ENCODE measurements at regions not wholly inside any gene's neighbourhood (a gene's known extent, or its start where the extent isn't known, plus 50 kb on each side); places are given as distances from the start of the nearest gene placed in this dataset.

DNA sequence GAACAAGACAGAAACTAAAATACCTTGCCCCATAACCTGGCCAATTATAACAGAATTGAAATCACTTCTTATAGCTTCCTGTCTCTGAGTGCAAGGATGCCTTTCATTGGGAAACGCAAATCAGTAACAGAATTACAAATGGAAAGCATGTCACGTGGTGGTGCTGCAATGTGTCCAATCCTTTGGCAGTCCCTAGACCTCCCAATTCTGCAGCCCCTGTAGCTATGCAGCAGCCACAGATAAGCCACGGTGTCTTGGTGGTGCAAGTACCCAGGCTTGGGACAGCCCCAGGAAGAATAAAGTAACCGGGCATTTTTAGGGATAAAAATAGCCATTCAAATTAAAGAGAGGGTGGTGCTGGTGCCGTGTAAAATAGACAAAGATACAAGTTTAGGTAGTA is 134.6 kb upstream of the CCN2 start:
- TF ChIP-seq POLR2A (IDR thresholded peaks at IDR 0.05; ENCODE audit: low read depth, low read length) (no peak), SPI1 (IDR thresholded peaks at IDR 0.05; ENCODE audit: low read depth, low read length) (no peak), POLR2AphosphoS5 (IDR thresholded peaks at IDR 0.05; ENCODE audit: low read depth, low read length) (no peak), TAF1 (IDR thresholded peaks at IDR 0.05; ENCODE audit: low read depth, low read length) (no peak), PAX5 (IDR thresholded peaks at IDR 0.05; ENCODE audit: insufficient read depth, low read length, severe bottlenecking) (no peak), POU2F2 (IDR thresholded peaks at IDR 0.05; ENCODE audit: low read depth, low read length) (no peak)
